A673 (cell line): ENCODE measurements at regions not wholly inside any gene's neighbourhood (a gene's known extent, or its start where the extent isn't known, plus 50 kb on each side); places are given as distances from the start of the nearest gene placed in this dataset.
"Not testable (repeated sequence)": the region's sequence is repeated elsewhere in the genome, so short reads cannot be mapped to it uniquely, and the experiment has no call there.

Experiments
- BruUV-seq: library from RNA; stranded (reverse); fragments of 400-500 nt; replicated peaks from 2 replicates; lab custom pipeline; 2021; lab: Mats Ljungman, UMichigan
- CTCF ChIA-PET: fragments of 300-600 bp; sonication (Branson Sonifier 250); formaldehyde crosslinking; loops from one replicate; lab custom pipeline; 2022; ENCODE audit warnings: antibody characterized with exemption; lab: Charles Lee
- POLR2A ChIA-PET: fragments of 300-600 bp; sonication (Branson Sonifier 250); formaldehyde crosslinking; loops from one replicate; lab custom pipeline; 2022; ENCODE audit warnings: antibody characterized with exemption; ENCODE audit not compliant: low non-redundant PET; lab: Charles Lee
- DNase-seq: peaks from one replicate; pipeline ENCODE4 v3.0.0-alpha.2; 2015; ENCODE audit warnings: low spot score
- H3K27ac ChIP-seq: fragments of 200-600 bp; sonication (generic); 2 replicates; pipeline ENCODE4 v1.5.1; 2016; ENCODE audit warnings: mixed run types, low read depth, mild to moderate bottlenecking, mixed read lengths, antibody characterized with exemption, low read length; ENCODE audit not compliant: poor library complexity, severe bottlenecking
- H3K27me3 ChIP-seq: fragments of 200-600 bp; sonication (generic); replicated peaks from 2 replicates; pipeline ENCODE4 v1.6.1; 2017; ENCODE audit warnings: mixed run types, low read depth, mild to moderate bottlenecking, mixed read lengths, antibody characterized with exemption, low read length; ENCODE audit not compliant: insufficient read depth, poor library complexity
- H3K36me3 ChIP-seq: fragments of 200-600 bp; sonication (generic); 2 replicates; pipeline ENCODE4 v1.6.1; 2016; ENCODE audit warnings: mixed run types, mild to moderate bottlenecking, mixed read lengths, antibody characterized with exemption, low read length; ENCODE audit not compliant: insufficient read depth, poor library complexity, severe bottlenecking
- H3K4me1 ChIP-seq: fragments of 200-600 bp; sonication (generic); 2 replicates; pipeline ENCODE4 v1.6.1; 2017; ENCODE audit warnings: mixed run types, mild to moderate bottlenecking, mixed read lengths, antibody characterized with exemption, low read length; ENCODE audit not compliant: insufficient read depth, poor library complexity, severe bottlenecking
- H3K4me3 ChIP-seq: fragments of 200-600 bp; sonication (generic); 2 replicates; pipeline ENCODE4 v1.5.1; 2016; ENCODE audit warnings: low read depth, mixed run types, mild to moderate bottlenecking, mixed read lengths, low read length; ENCODE audit not compliant: poor library complexity, severe bottlenecking
- H3K9me3 ChIP-seq: fragments of 200-600 bp; sonication (generic); 2 replicates; pipeline ENCODE4 v1.6.1; 2016; ENCODE audit warnings: mixed run types, low read depth, mild to moderate bottlenecking, mixed read lengths, antibody characterized with exemption, low read length; ENCODE audit not compliant: poor library complexity, severe bottlenecking
- EZH2 ChIP-seq: fragments of 200-600 bp; sonication (generic); IDR thresholded peaks from 2 replicates; pipeline ENCODE4 v1.6.1; 2017; ENCODE audit warnings: borderline replicate concordance, low read depth, mild to moderate bottlenecking, mixed read lengths, antibody characterized with exemption, low read length; ENCODE audit not compliant: poor library complexity, severe bottlenecking
- intact Hi-C: fragments of 100-400 bp; cut with micrococcal nuclease; formaldehyde crosslinking; loops from one replicate; pipeline ENCODE4 v1.10.0; 2022; ENCODE audit not compliant: unreplicated experiment
- TF ChIP-seq, protein P1 (sequence below): fragments of 300-800, 200-600 bp; sonication (generic); conservative IDR thresholded peaks from 2 replicates; pipeline ENCODE4 v1.5.1; 2017; ENCODE audit warnings: low read depth, mild to moderate bottlenecking, antibody characterized with exemption, low read length, moderate library complexity, mixed read lengths

DNA sequence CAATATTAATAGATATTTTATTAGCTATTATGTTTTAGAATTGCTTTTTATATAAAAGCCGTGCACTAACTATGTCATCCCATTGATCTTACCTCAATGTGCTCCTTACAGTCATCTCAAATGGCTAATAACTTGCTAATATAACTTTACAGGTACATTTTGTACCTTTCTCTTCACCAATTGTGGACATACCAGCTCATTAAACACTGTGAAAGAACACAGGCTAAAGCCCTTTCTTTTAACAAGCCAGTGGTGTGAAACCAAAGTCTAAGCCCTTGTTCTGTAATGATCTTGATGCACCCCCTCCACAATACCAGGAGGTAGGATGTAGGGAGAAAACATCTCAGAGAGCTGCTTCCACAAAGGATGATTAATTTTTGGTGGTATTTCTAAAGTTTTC is 675.3 kb upstream of the USP15 start:
- no peak overlapping the region for H3K27ac ChIP-seq
- CTCF ChIA-PET = no interaction called here
- BruUV-seq = no TSS peak
- H3K36me3 ChIP-seq = no peaks in the 10 kb centered on the region
- DNase-seq = no peak
- no peaks in the 10 kb centered on the region for H3K27me3 ChIP-seq
- intact Hi-C loops = no loop called here
- no peak for TF ChIP-seq EZH2
- TF ChIP-seq, protein P1, sequence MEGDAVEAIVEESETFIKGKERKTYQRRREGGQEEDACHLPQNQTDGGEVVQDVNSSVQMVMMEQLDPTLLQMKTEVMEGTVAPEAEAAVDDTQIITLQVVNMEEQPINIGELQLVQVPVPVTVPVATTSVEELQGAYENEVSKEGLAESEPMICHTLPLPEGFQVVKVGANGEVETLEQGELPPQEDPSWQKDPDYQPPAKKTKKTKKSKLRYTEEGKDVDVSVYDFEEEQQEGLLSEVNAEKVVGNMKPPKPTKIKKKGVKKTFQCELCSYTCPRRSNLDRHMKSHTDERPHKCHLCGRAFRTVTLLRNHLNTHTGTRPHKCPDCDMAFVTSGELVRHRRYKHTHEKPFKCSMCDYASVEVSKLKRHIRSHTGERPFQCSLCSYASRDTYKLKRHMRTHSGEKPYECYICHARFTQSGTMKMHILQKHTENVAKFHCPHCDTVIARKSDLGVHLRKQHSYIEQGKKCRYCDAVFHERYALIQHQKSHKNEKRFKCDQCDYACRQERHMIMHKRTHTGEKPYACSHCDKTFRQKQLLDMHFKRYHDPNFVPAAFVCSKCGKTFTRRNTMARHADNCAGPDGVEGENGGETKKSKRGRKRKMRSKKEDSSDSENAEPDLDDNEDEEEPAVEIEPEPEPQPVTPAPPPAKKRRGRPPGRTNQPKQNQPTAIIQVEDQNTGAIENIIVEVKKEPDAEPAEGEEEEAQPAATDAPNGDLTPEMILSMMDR = no peak
- POLR2A ChIA-PET = no interaction called here
- H3K9me3 ChIP-seq = no peaks in the 10 kb centered on the region
- no peaks in the 10 kb centered on the region for H3K4me1 ChIP-seq
- no peak overlapping the region for H3K4me3 ChIP-seq

DNA sequence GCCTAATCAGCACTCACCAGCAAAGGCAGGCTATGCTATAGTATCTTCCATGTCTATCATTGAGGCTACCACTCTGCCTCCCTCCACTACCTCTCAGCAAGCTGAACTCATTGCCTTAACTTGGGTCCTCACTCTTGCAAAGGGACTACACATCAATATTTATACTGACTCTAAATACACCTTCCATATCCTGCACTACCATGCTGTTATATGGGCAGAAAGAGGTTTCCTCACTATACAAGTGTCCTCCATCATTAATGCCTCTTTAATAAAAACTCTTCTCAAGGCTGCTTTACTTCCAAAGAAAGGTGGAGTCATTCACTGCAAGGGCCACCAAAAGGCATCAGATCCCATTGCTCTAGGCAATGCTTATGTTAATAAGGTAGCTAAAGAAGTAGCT is 669.3 kb upstream of the USP15 start:
- CTCF ChIA-PET, H3K36me3 ChIP-seq, H3K9me3 ChIP-seq, intact Hi-C loops, DNase-seq, H3K4me1 ChIP-seq, H3K27ac ChIP-seq, H3K27me3 ChIP-seq, BruUV-seq, POLR2A ChIA-PET, H3K4me3 ChIP-seq: not testable (repeated sequence)

DNA sequence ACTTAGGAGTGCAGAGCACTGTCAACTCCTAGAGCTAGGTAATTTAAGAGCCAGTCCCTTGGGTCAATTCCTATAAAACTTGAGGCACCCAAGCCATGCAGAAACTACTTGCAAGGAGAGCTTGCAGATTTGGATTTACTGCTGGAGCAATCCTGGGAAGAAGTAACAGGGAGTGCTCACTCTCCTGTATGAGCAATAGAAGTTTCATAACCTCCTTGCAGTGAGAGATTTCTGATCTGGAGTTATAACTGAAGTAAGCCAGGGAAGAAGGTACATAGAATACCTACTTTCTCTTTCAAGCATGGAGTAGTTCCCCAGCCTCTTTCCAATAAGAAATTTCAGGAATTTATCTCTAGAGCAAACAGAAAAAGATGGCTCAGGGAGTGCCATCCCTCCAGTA is 650.1 kb upstream of the USP15 start:
- Histone ChIP-seq H3K27me3 (no peaks in the 10 kb centered on the region), H3K4me3 (no peak overlapping the region), H3K27ac (no peak overlapping the region), H3K36me3 (no peaks in the 10 kb centered on the region), H3K9me3 (no peaks in the 10 kb centered on the region), H3K4me1 (no peaks in the 10 kb centered on the region)
- BruUV-seq = no TSS peak
- intact Hi-C loops = no loop called here
- CTCF ChIA-PET = no interaction called here
- DNase-seq = no peak
- POLR2A ChIA-PET = no interaction called here
- TF ChIP-seq EZH2 = no peak
- TF ChIP-seq, protein P1 = no peak

DNA sequence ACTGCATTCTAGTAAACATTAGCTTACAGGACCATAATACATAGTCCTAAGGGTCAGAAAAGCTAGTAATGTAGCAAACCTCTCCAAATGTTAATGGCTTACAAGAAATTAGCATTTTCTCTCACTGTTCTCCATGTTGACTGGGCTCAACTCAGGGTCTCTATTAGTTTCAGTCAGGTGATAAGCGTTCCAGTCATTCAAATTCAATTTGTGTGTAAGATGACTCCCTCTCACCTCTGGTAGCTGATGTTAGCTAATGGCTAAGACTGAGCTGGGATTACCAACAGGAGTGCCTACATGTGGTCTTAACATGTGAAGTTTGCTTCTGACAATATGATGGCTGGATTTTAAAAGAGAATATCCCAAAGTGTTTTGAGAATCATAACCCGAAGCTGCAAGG is 630.5 kb upstream of the USP15 start:
- ChIA-PET POLR2A (no interaction called here), CTCF (no interaction called here)
- no peaks in the 10 kb centered on the region for H3K4me1 ChIP-seq
- no peak overlapping the region for H3K27ac ChIP-seq
- intact Hi-C loops = no loop called here
- DNase-seq = no peak
- BruUV-seq = no TSS peak
- no peak for TF ChIP-seq EZH2
- TF ChIP-seq, protein P1 = no peak
- no peaks in the 10 kb centered on the region for H3K27me3 ChIP-seq
- H3K9me3 ChIP-seq = no peaks in the 10 kb centered on the region
- no peak overlapping the region for H3K4me3 ChIP-seq
- no peaks in the 10 kb centered on the region for H3K36me3 ChIP-seq
